CD4-positive, CD25-positive, alpha-beta regulatory T cell (primary cell): ENCODE measurements at regions not wholly inside any gene's neighbourhood (a gene's known extent, or its start where the extent isn't known, plus 50 kb on each side); places are given as distances from the start of the nearest gene placed in this dataset.

Experiments used
- ATAC-seq, 2 donors: fragments of 150-1000 bp; cut with Tn5 transposase; one replicate each; pipeline ENCODE4 v1.10.0; 2021; ENCODE audit warnings: low read depth in 2 of 2, moderate number of reproducible peaks in 2 of 2, moderate library complexity in 1 of 2
- DNase-seq, 3 donors: peaks; one replicate each; pipeline versions ENCODE4 v3.0.0 to v3.0.0-alpha.2; 2012 to 2022; ENCODE audit warnings: mixed read lengths in 1 of 3
- H3K27ac ChIP-seq: one replicate; pipeline ENCODE4 v1.7.0; 2013; ENCODE audit warnings: mild to moderate bottlenecking, low read length; ENCODE audit not compliant: insufficient read depth, poor library complexity, severe bottlenecking
- H3K27me3 ChIP-seq: one replicate; pipeline ENCODE4 v1.7.0; 2013; ENCODE audit warnings: low read length; ENCODE audit not compliant: control insufficient read depth, insufficient read depth
- H3K36me3 ChIP-seq: one replicate; pipeline ENCODE4 v1.7.0; 2013; ENCODE audit warnings: mild to moderate bottlenecking, low read length, moderate library complexity; ENCODE audit not compliant: control insufficient read depth, insufficient read depth
- H3K4me1 ChIP-seq: 2 replicates; pipeline ENCODE4 v1.7.0; 2013; ENCODE audit warnings: mild to moderate bottlenecking, low read length; ENCODE audit not compliant: insufficient read depth, control insufficient read depth, poor library complexity, severe bottlenecking
- H3K4me3 ChIP-seq: one replicate; pipeline ENCODE4 v1.7.0; 2013; ENCODE audit warnings: low read depth, mild to moderate bottlenecking, low read length, moderate library complexity
- H3K9me3 ChIP-seq, 2 experiments: 1 replicate in 1 of 2; 2 replicates in 1 of 2; pipeline ENCODE4 v1.7.0; 2013; ENCODE audit warnings: low read length in 2 of 2, mild to moderate bottlenecking in 1 of 2, moderate library complexity in 1 of 2; ENCODE audit not compliant: control insufficient read depth in 2 of 2
- H3K27ac Mint-ChIP-seq, 3 donors: one replicate each; pipeline ENCODE4 v1.8.0; 2020 to 2022; ENCODE audit warnings: mild to moderate bottlenecking in 3 of 3, mixed read lengths in 3 of 3, moderate library complexity in 2 of 3
- H3K27me3 Mint-ChIP-seq: one replicate; pipeline ENCODE4 v1.8.0; 2022; ENCODE audit warnings: mild to moderate bottlenecking, mixed read lengths
- H3K36me3 Mint-ChIP-seq: one replicate; pipeline ENCODE4 v1.8.0; 2020; ENCODE audit warnings: mixed read lengths
- H3K4me1 Mint-ChIP-seq, 4 donors: one replicate each; pipeline ENCODE4 v1.8.0; 2020 to 2022; ENCODE audit warnings: mixed read lengths in 4 of 4, mild to moderate bottlenecking in 1 of 4
- H3K4me3 Mint-ChIP-seq, 4 donors: one replicate each; pipeline ENCODE4 v1.8.0; 2020 to 2022; ENCODE audit warnings: mild to moderate bottlenecking in 4 of 4, mixed read lengths in 4 of 4, moderate library complexity in 3 of 4
- H3K9me3 Mint-ChIP-seq, 7 donors: one replicate each; pipeline ENCODE4 v1.8.0; 2020 to 2022; ENCODE audit warnings: mixed read lengths in 7 of 7, mild to moderate bottlenecking in 3 of 7, moderate library complexity in 2 of 7

DNA sequence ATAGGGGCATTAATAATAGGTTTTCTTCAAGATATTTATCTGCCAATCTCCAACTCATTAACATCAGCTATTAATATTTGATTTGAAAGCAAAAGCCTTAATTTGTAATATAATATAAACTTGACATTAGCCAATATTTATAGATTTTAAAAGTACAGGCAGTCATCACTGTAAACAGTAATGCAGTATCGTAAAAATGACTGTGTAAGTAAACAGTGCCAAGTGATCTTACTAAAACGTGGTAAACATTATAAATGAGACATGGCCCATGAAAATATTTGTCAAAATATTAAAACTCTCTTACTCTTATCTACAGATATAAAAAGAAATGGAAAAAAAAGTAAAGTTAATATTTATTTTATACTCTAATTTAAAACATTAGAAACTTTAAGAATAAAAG is 101.6 kb upstream of the EPHA6 start:
- Histone ChIP-seq H3K4me1 (no peaks in the 10 kb centered on the region), H3K4me3 (no peak overlapping the region), H3K27ac (no peak overlapping the region), H3K36me3 (no peaks in the 10 kb centered on the region), H3K9me3 (no peaks in the 10 kb centered on the region), H3K27me3 (no peaks in the 10 kb centered on the region)
- Mint-ChIP-seq H3K36me3 (no peaks in the 10 kb centered on the region), H3K4me1 (no peaks in the 10 kb centered on the region), H3K9me3 (peaks cover 0 to 10% (median 2%) of the 10 kb centered on the region in 7 donors), H3K27me3 (no peaks in the 10 kb centered on the region), H3K4me3 (no peak overlapping the region), H3K27ac (no peak overlapping the region)
- DNase-seq (no peak), ATAC-seq (no peak)

DNA sequence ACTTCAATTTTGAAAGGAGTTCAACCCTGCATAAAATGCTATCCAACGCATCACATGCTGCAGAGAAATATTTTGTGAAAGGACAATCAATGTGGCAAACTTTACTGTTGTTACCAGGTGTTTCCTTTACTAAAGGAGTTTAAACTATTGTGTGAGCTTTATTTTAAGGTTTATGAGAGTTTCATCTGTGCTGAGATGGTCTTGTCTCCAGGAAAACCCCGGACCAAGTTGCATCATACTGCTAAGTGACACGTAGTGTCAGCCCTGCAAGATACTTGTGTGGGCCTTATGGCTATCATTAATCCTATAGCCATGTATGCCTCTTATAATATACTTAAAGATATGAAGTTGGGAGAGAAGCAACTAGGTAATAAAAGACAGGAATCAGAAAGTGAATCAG is 94.5 kb upstream of the EPHA6 start:
- H3K27ac Mint-ChIP-seq = no peak overlapping the region
- Histone ChIP-seq H3K4me3 (no peak overlapping the region), H3K27me3 (no peaks in the 10 kb centered on the region), H3K4me1 (no peaks in the 10 kb centered on the region), H3K36me3 (no peaks in the 10 kb centered on the region), H3K9me3 (no peaks in the 10 kb centered on the region), H3K27ac (no peak overlapping the region)
- no peaks in the 10 kb centered on the region for H3K4me1 Mint-ChIP-seq
- peaks cover 0 to 13% (median under 1%) of the 10 kb centered on the region in 7 donors for H3K9me3 Mint-ChIP-seq
- no peaks in the 10 kb centered on the region for H3K36me3 Mint-ChIP-seq
- ATAC-seq (no peak), DNase-seq (no peak)
- no peak overlapping the region for H3K4me3 Mint-ChIP-seq
- H3K27me3 Mint-ChIP-seq = no peaks in the 10 kb centered on the region

DNA sequence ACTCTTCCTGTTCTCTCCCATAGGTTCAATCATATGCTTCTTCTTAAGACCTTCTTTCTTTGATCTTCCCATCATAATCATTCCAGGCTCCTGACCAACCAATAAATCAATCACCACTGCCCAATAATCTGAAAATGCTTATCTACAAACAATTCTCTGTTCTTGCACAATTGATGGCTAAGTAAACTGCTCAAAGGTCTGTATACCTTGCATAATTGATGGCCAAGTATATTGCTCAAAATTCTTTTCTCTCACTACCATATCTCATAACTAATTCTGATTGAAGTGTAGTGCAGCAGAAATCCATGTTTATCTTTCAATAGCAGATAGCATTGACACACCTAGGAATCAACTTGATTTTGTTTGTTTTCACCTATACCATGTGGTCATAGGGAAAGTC is 83.4 kb upstream of the EPHA6 start:
- Histone ChIP-seq H3K36me3 (no peaks in the 10 kb centered on the region), H3K4me1 (no peaks in the 10 kb centered on the region), H3K27me3 (no peaks in the 10 kb centered on the region), H3K9me3 (no peaks in the 10 kb centered on the region), H3K4me3 (no peak overlapping the region), H3K27ac (no peak overlapping the region)
- H3K27me3 Mint-ChIP-seq = no peaks in the 10 kb centered on the region
- no peak for ATAC-seq
- H3K36me3 Mint-ChIP-seq = no peaks in the 10 kb centered on the region
- no peaks in the 10 kb centered on the region for H3K4me1 Mint-ChIP-seq
- no peak overlapping the region for H3K27ac Mint-ChIP-seq
- no peak for DNase-seq
- no peak overlapping the region for H3K4me3 Mint-ChIP-seq
- peaks cover 0 to 6% (median 2%) of the 10 kb centered on the region in 7 donors for H3K9me3 Mint-ChIP-seq

GRCh38 chr3:96734273-96735009 is 80.0 kb upstream of the EPHA6 start:
- Mint-ChIP-seq H3K36me3 (no peaks in the 10 kb centered on the region), H3K9me3 (peaks cover 0 to 5% (median 3%) of the 10 kb centered on the region in 7 donors), H3K27ac (no peak overlapping the region), H3K4me3 (no peak overlapping the region), H3K4me1 (no peaks in the 10 kb centered on the region), H3K27me3 (no peaks in the 10 kb centered on the region)
- Histone ChIP-seq H3K4me3 (no peak overlapping the region), H3K4me1 (no peaks in the 10 kb centered on the region), H3K9me3 (no peaks in the 10 kb centered on the region), H3K36me3 (no peaks in the 10 kb centered on the region), H3K27me3 (no peaks in the 10 kb centered on the region), H3K27ac (no peak overlapping the region)
- no peak for DNase-seq
- ATAC-seq = no peak

DNA sequence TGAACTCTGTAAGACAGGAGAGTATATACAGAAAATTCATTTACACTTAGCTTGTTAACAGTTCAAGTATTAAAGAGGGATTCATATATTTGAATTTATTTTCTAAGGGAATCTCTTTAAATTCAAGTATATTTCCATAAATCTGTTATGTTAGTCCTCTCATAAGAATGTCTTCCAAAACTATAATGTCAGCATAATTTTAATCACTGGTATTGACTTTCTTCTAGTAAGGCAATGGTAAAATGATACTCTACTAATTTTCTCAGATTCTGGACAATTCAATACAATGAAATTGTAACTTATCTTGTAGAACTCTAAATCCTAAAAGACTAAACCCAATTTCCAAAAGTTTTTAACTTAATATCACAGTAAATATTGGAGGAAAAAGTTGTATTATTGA is 66.3 kb upstream of the EPHA6 start:
- Histone ChIP-seq H3K27me3 (no peaks in the 10 kb centered on the region), H3K27ac (no peak overlapping the region), H3K4me3 (no peak overlapping the region), H3K36me3 (no peaks in the 10 kb centered on the region), H3K4me1 (no peaks in the 10 kb centered on the region), H3K9me3 (no peaks in the 10 kb centered on the region)
- Mint-ChIP-seq H3K4me3 (no peak overlapping the region), H3K27me3 (no peaks in the 10 kb centered on the region), H3K36me3 (no peaks in the 10 kb centered on the region), H3K27ac (no peak overlapping the region), H3K9me3 (peaks cover 0 to 4% (median 1%) of the 10 kb centered on the region in 7 donors), H3K4me1 (no peaks in the 10 kb centered on the region)
- no peak for ATAC-seq
- DNase-seq = no peak

- ATAC-seq = peak in 1 of 2 donors; percentile 28
- H3K27me3 ChIP-seq = no peaks in the 10 kb centered on the region
- H3K4me3 ChIP-seq = no peak overlapping the region
- peaks cover 0 to 7% (median 1%) of the 10 kb centered on the region in 7 donors for H3K9me3 Mint-ChIP-seq
- no peaks in the 10 kb centered on the region for H3K9me3 ChIP-seq
- H3K4me3 Mint-ChIP-seq = no peak overlapping the region
- H3K27ac Mint-ChIP-seq = no peak overlapping the region
- H3K4me1 Mint-ChIP-seq = no peaks in the 10 kb centered on the region
- no peaks in the 10 kb centered on the region for H3K4me1 ChIP-seq
- no peaks in the 10 kb centered on the region for H3K36me3 Mint-ChIP-seq
- no peaks in the 10 kb centered on the region for H3K36me3 ChIP-seq
- no peak for DNase-seq
- no peaks in the 10 kb centered on the region for H3K27me3 Mint-ChIP-seq
- H3K27ac ChIP-seq = no peak overlapping the region
Measured at GRCh38 chr3:96750094-96750767, 64.2 kb upstream of the EPHA6 start.

- H3K4me3 Mint-ChIP-seq = no peak overlapping the region
- H3K4me1 Mint-ChIP-seq = no peaks in the 10 kb centered on the region
- no peaks in the 10 kb centered on the region for H3K27me3 ChIP-seq
- H3K4me1 ChIP-seq = no peaks in the 10 kb centered on the region
- H3K9me3 Mint-ChIP-seq = peaks cover 0 to 10% (median 4%) of the 10 kb centered on the region in 7 donors
- no peak overlapping the region for H3K27ac Mint-ChIP-seq
- no peaks in the 10 kb centered on the region for H3K36me3 Mint-ChIP-seq
- no peaks in the 10 kb centered on the region for H3K27me3 Mint-ChIP-seq
- no peak for ATAC-seq
- DNase-seq = no peak
- no peaks in the 10 kb centered on the region for H3K9me3 ChIP-seq
- H3K36me3 ChIP-seq = no peaks in the 10 kb centered on the region
- H3K27ac ChIP-seq = no peak overlapping the region
- no peak overlapping the region for H3K4me3 ChIP-seq
Measured at GRCh38 chr3:96753124-96753523, 61.3 kb upstream of the EPHA6 start.

DNA sequence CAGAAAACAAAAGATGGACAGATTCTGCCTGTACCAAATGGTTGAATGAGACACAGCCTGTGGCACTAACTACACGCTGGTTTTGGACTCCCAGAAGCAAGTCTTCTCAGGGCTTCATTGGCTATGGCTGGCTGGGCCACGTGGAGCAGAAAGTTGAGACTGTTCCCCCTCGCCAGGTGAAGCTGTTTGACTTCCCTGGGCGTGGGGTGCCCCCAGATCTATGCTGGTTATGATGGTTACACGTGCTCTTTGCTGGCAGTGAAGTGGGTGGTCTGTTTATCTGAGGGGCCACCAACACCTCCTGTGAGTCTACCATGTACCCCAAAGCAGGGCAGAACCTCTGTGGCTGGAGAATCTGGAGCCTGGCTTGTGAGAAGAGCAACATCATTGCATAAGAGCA is 60.3 kb upstream of the EPHA6 start:
- Mint-ChIP-seq H3K36me3 (no peaks in the 10 kb centered on the region), H3K27me3 (no peaks in the 10 kb centered on the region), H3K4me1 (no peaks in the 10 kb centered on the region), H3K27ac (no peak overlapping the region), H3K4me3 (no peak overlapping the region), H3K9me3 (peaks cover 0 to 10% (median 4%) of the 10 kb centered on the region in 7 donors)
- no peak overlapping the region for H3K27ac ChIP-seq
- no peaks in the 10 kb centered on the region for H3K36me3 ChIP-seq
- no peaks in the 10 kb centered on the region for H3K27me3 ChIP-seq
- ATAC-seq = no peak
- no peaks in the 10 kb centered on the region for H3K9me3 ChIP-seq
- no peaks in the 10 kb centered on the region for H3K4me1 ChIP-seq
- no peak overlapping the region for H3K4me3 ChIP-seq
- no peak for DNase-seq
